OCI-LY7 (cell line): ENCODE measurements at regions not wholly inside any gene's neighbourhood (a gene's known extent, or its start where the extent isn't known, plus 50 kb on each side); places are given as distances from the start of the nearest gene placed in this dataset.

Experiments used
- BruUV-seq: library from RNA; stranded (reverse); fragments of 400-500 nt; replicated peaks from 2 replicates; lab custom pipeline; 2021; lab: Mats Ljungman, UMichigan
- CTCF ChIA-PET: fragments of 300-600 bp; sonication (Branson Sonifier 250); formaldehyde crosslinking; loops from one replicate; lab custom pipeline; 2022; ENCODE audit warnings: antibody characterized with exemption; ENCODE audit not compliant: unreplicated experiment; lab: Charles Lee
- POLR2A ChIA-PET: fragments of 300-600 bp; sonication (Branson Sonifier 250); formaldehyde crosslinking; loops from one replicate; lab custom pipeline; 2022; ENCODE audit warnings: antibody characterized with exemption; lab: Charles Lee
- DNase-seq: peaks from one replicate; pipeline ENCODE4 v3.0.0-alpha.2; 2015; ENCODE audit warnings: low spot score
- H2AFZ ChIP-seq: fragments of 200-600 bp; sonication (generic), shearing (Covaris generic); 2 replicates; pipeline ENCODE4 v1.6.1; 2014; ENCODE audit warnings: mild to moderate bottlenecking, antibody characterized with exemption, low read length, moderate library complexity
- H3K27ac ChIP-seq: fragments of 200-600 bp; sonication (generic); 2 replicates; pipeline ENCODE4 v1.5.1; 2014; ENCODE audit warnings: mixed run types, low read depth, mild to moderate bottlenecking, moderate library complexity, low read length, inconsistent platforms; ENCODE audit not compliant: poor library complexity, severe bottlenecking
- H3K36me3 ChIP-seq: fragments of 200-600 bp; sonication (generic); 2 replicates; pipeline ENCODE4 v1.6.1; 2014; ENCODE audit warnings: mild to moderate bottlenecking, antibody characterized with exemption, low read length, moderate library complexity, mixed read lengths; ENCODE audit not compliant: insufficient read depth
- H3K4me1 ChIP-seq: fragments of 200-600 bp; sonication (generic); 2 replicates; pipeline ENCODE4 v1.5.1; 2014; ENCODE audit warnings: mild to moderate bottlenecking, low read length; ENCODE audit not compliant: insufficient read depth, poor library complexity, severe bottlenecking
- H3K4me2 ChIP-seq: fragments of 200-600 bp; sonication (generic); 2 replicates; pipeline ENCODE4 v1.6.1; 2014; ENCODE audit warnings: mild to moderate bottlenecking, low read length
- H3K4me3 ChIP-seq: fragments of 200-600 bp; sonication (generic); 2 replicates; pipeline ENCODE4 v1.5.1; 2014; ENCODE audit warnings: mild to moderate bottlenecking, low read depth, low read length; ENCODE audit not compliant: poor library complexity, severe bottlenecking
- H3K79me2 ChIP-seq: fragments of 200-600 bp; sonication (generic); 2 replicates; pipeline ENCODE4 v1.6.1; 2016; ENCODE audit warnings: low read depth, mild to moderate bottlenecking, low read length, moderate library complexity, mixed read lengths; ENCODE audit not compliant: insufficient read depth
- H3K9me2 ChIP-seq: fragments of 200-600 bp; sonication (generic); 2 replicates; pipeline ENCODE4 v1.6.1; 2016; ENCODE audit warnings: mild to moderate bottlenecking, low read length, mixed read lengths; ENCODE audit not compliant: insufficient read depth
- H3K9me3 ChIP-seq: fragments of 200-600 bp; sonication (generic); 2 replicates; pipeline ENCODE4 v1.6.1; 2014; ENCODE audit warnings: mild to moderate bottlenecking, mixed run types, low read length, mixed read lengths
- H4K20me1 ChIP-seq: fragments of 200-600 bp; sonication (generic); 2 replicates; pipeline ENCODE4 v1.6.1; 2014; ENCODE audit warnings: mild to moderate bottlenecking, antibody characterized with exemption, low read length, moderate library complexity, mixed read lengths; ENCODE audit not compliant: insufficient read depth
- CTCF ChIP-seq: fragments of 200-600 bp; sonication (generic); conservative IDR thresholded peaks from 2 replicates; pipeline ENCODE4 v1.5.1; 2014; ENCODE audit warnings: mild to moderate bottlenecking, antibody characterized with exemption, low read length, moderate library complexity, mixed read lengths
- EZH2phosphoT487 ChIP-seq: fragments of 200-600 bp; sonication (generic); IDR thresholded peaks from 2 replicates; pipeline ENCODE4 v1.6.1; 2018; ENCODE audit warnings: low read depth, borderline replicate concordance, mild to moderate bottlenecking, mixed run types, antibody characterized with exemption, low read length, moderate library complexity, mixed read lengths
- intact Hi-C: fragments of 100-400 bp; cut with micrococcal nuclease; formaldehyde crosslinking; loops from one replicate; pipeline ENCODE4 v1.10.0; 2022; ENCODE audit not compliant: unreplicated experiment

- ChIA-PET CTCF (no interaction called here), POLR2A (no interaction called here)
- TF ChIP-seq EZH2phosphoT487 (no peak), CTCF (no peak)
- no peaks in the 10 kb centered on the region for H3K36me3 ChIP-seq
- no peak overlapping the region for H3K4me3 ChIP-seq
- no peaks in the 10 kb centered on the region for H3K79me2 ChIP-seq
- H3K27ac ChIP-seq = no peak overlapping the region
- intact Hi-C loops = no loop called here
- no peaks in the 10 kb centered on the region for H3K4me1 ChIP-seq
- DNase-seq = no peak
- H4K20me1 ChIP-seq = no peaks in the 10 kb centered on the region
- H3K4me2 ChIP-seq = no peak overlapping the region
- H2AFZ ChIP-seq = no peak overlapping the region
- BruUV-seq = no TSS peak
- H3K9me3 ChIP-seq = no peaks in the 10 kb centered on the region
- no peaks in the 10 kb centered on the region for H3K9me2 ChIP-seq
Observed at GRCh38 chr10:55104738-55105137, 303.7 kb upstream of the PCDH15 start.

GRCh38 chr10:55098452-55098851, 297.4 kb upstream of the PCDH15 start:
- no peaks in the 10 kb centered on the region for H3K79me2 ChIP-seq
- DNase-seq = no peak
- H4K20me1 ChIP-seq = no peaks in the 10 kb centered on the region
- intact Hi-C loops = no loop called here
- H2AFZ ChIP-seq = no peak overlapping the region
- no peaks in the 10 kb centered on the region for H3K9me2 ChIP-seq
- H3K4me2 ChIP-seq = no peak overlapping the region
- H3K4me1 ChIP-seq = no peaks in the 10 kb centered on the region
- no peaks in the 10 kb centered on the region for H3K36me3 ChIP-seq
- H3K4me3 ChIP-seq = no peak overlapping the region
- no peak for TF ChIP-seq CTCF
- no peak for TF ChIP-seq EZH2phosphoT487
- H3K9me3 ChIP-seq = no peaks in the 10 kb centered on the region
- ChIA-PET POLR2A (interaction anchor here (0.6 to 1.1 kb wide), 3 partner anchors 13 to 636 kb away, joined by 3 to 4 read pairs (median 3); no protein-coding TSS in a partner anchor), CTCF (no interaction called here)
- no peak overlapping the region for H3K27ac ChIP-seq
- no TSS peak for BruUV-seq

GRCh38 chr10:55091691-55092328, 290.8 kb upstream of the PCDH15 start:
- Histone ChIP-seq H3K4me1 (no peaks in the 10 kb centered on the region), H3K4me2 (no peak overlapping the region), H3K9me3 (no peaks in the 10 kb centered on the region), H3K9me2 (no peaks in the 10 kb centered on the region), H3K79me2 (no peaks in the 10 kb centered on the region), H4K20me1 (no peaks in the 10 kb centered on the region), H3K4me3 (no peak overlapping the region), H3K27ac (no peak overlapping the region), H2AFZ (no peak overlapping the region), H3K36me3 (no peaks in the 10 kb centered on the region)
- peak; percentile 16 for DNase-seq
- ChIA-PET CTCF (no interaction called here), POLR2A (no interaction called here)
- intact Hi-C loops = loop anchor here (5.0 kb wide), 1 partner anchor 170 kb away; no protein-coding TSS in a partner anchor
- no TSS peak for BruUV-seq
- TF ChIP-seq CTCF (peak; percentile 96), EZH2phosphoT487 (no peak)
